PC-3 (cell line): ENCODE measurements at regions not wholly inside any gene's neighbourhood (a gene's known extent, or its start where the extent isn't known, plus 50 kb on each side); places are given as distances from the start of the nearest gene placed in this dataset.
"Not testable (repeated sequence)": the region's sequence is repeated elsewhere in the genome, so short reads cannot be mapped to it uniquely, and the experiment has no call there.

Experiments
- ATAC-seq: fragments of 200-7000 bp; cut with Tn5 transposase; 2 replicates; pipeline ENCODE4 v1.9.1; 2020; ENCODE audit warnings: mild to moderate bottlenecking, moderate library complexity
- BruUV-seq: library from RNA; stranded (reverse); fragments of 400-500 nt; replicated peaks from 2 replicates; lab custom pipeline; 2021; lab: Mats Ljungman, UMichigan
- CTCF ChIA-PET: fragments of 300-600 bp; sonication (Branson Sonifier 250); formaldehyde crosslinking; loops from one replicate; lab custom pipeline; 2022; ENCODE audit warnings: antibody characterized with exemption; lab: Charles Lee
- POLR2A ChIA-PET: fragments of 300-600 bp; sonication (Branson Sonifier 250); formaldehyde crosslinking; loops from one replicate; lab custom pipeline; 2022; ENCODE audit warnings: antibody characterized with exemption; ENCODE audit not compliant: unreplicated experiment; lab: Charles Lee
- DNase-seq: peaks from one replicate; pipeline ENCODE4 v3.0.0-alpha.2; 2015
- H2AFZ ChIP-seq: fragments of 300-600 bp; sonication (generic); 2 replicates; pipeline ENCODE4 v1.6.0; 2016; ENCODE audit warnings: antibody characterized with exemption, low read length
- H3F3A ChIP-seq: fragments of 300-600 bp; sonication (generic); one replicate; pipeline ENCODE4 v1.6.0; 2017; ENCODE audit warnings: antibody characterized with exemption, low read length, control low read depth, mild to moderate bottlenecking; ENCODE audit not compliant: unreplicated experiment
- H3K27ac ChIP-seq: fragments of 300-600 bp; sonication (generic); 2 replicates; pipeline ENCODE4 v1.5.1; 2016; ENCODE audit warnings: mild to moderate bottlenecking, low read length
- H3K27me3 ChIP-seq: fragments of 300-600 bp; sonication (generic); 2 replicates; pipeline ENCODE4 v1.6.1; 2016; ENCODE audit warnings: low read length, mixed read lengths
- H3K36me3 ChIP-seq: fragments of 300-600 bp; sonication (generic); 2 replicates; pipeline ENCODE4 v1.6.1; 2016; ENCODE audit warnings: low read depth, mixed run types, low read length, mixed read lengths
- H3K4me1 ChIP-seq: fragments of 300-600 bp; sonication (generic); 2 replicates; pipeline ENCODE4 v1.5.1; 2016; ENCODE audit warnings: low read length; ENCODE audit not compliant: insufficient read depth
- H3K4me2 ChIP-seq: fragments of 300-600 bp; sonication (generic); 2 replicates; pipeline ENCODE4 v1.6.0; 2016; ENCODE audit warnings: low read length
- H3K4me3 ChIP-seq: fragments of 300-600 bp; sonication (generic); 2 replicates; pipeline ENCODE4 v1.5.1; 2016; ENCODE audit warnings: mild to moderate bottlenecking, low read length, mixed read lengths
- H3K79me2 ChIP-seq: fragments of 300-600 bp; sonication (generic); 2 replicates; pipeline ENCODE4 v1.6.1; 2017; ENCODE audit warnings: low read length, mixed read lengths
- H3K9ac ChIP-seq: fragments of 300-600 bp; sonication (generic); 2 replicates; pipeline ENCODE4 v1.6.0; 2016; ENCODE audit warnings: mild to moderate bottlenecking, low read length
- H3K9me2 ChIP-seq: fragments of 300-600 bp; sonication (generic); replicated peaks from 2 replicates; pipeline ENCODE4 v1.6.1; 2016; ENCODE audit warnings: mixed run types, low read length, mixed read lengths
- H3K9me3 ChIP-seq: fragments of 300-600 bp; sonication (generic); 2 replicates; pipeline ENCODE4 v1.6.1; 2016; ENCODE audit warnings: low read length, mixed read lengths
- H4K20me1 ChIP-seq: fragments of 300-600 bp; sonication (generic); 2 replicates; pipeline ENCODE4 v1.6.1; 2016; ENCODE audit warnings: low read length, mixed read lengths
- CTCF ChIP-seq: fragments of 300-600 bp; sonication (generic); conservative IDR thresholded peaks from 2 replicates; pipeline ENCODE4 v1.5.1; 2017; ENCODE audit warnings: antibody characterized with exemption, low read depth, mild to moderate bottlenecking, low read length
- EZH2 ChIP-seq: fragments of 300-600 bp; sonication (generic); IDR thresholded peaks from one replicate; pipeline ENCODE4 v1.6.1; 2017; ENCODE audit warnings: antibody characterized with exemption, mild to moderate bottlenecking, low read length; ENCODE audit not compliant: unreplicated experiment
- EZH2phosphoT487 ChIP-seq: fragments of 300-600 bp; sonication (generic); IDR thresholded peaks from 2 replicates; pipeline ENCODE4 v1.6.1; 2018; ENCODE audit warnings: mild to moderate bottlenecking, antibody characterized with exemption, low read length, borderline replicate concordance
- intact Hi-C: fragments of 100-400 bp; cut with micrococcal nuclease; formaldehyde crosslinking; loops from 2 replicates; pipeline ENCODE4 v1.9.0; 2023

- Histone ChIP-seq H3K27ac (no peak overlapping the region; the same call in 1 of the 2 replicates), H3K36me3 (no peaks in the 10 kb centered on the region), H4K20me1 (no peaks in the 10 kb centered on the region), H3K9ac (no peak overlapping the region), H3K79me2 (no peaks in the 10 kb centered on the region), H3K9me2 (no peaks in the 10 kb centered on the region), H2AFZ (peak overlapping the region; percentile 46), H3K27me3 (no peaks in the 10 kb centered on the region), H3K9me3 (no peaks in the 10 kb centered on the region), H3K4me3 (no peak overlapping the region), H3K4me1 (peaks cover 27% of the 10 kb centered on the region), H3K4me2 (no peak overlapping the region), H3F3A (no peaks in the 10 kb centered on the region)
- BruUV-seq, result no TSS peak
- ChIA-PET CTCF (no interaction called here), POLR2A (no interaction called here)
- intact Hi-C loops, result no loop called here
- ATAC-seq (peak; percentile 82), DNase-seq (peak; percentile 46)
- TF ChIP-seq EZH2 (no peak), EZH2phosphoT487 (no peak), CTCF (no peak)
Measured at GRCh38 chr11:130535520-130535919, 87.1 kb downstream of the ADAMTS15 start.

- CTCF ChIA-PET, result no interaction called here
- intact Hi-C loops, result no loop called here
- Histone ChIP-seq H3K4me2 (no peak overlapping the region), H3K36me3 (no peaks in the 10 kb centered on the region), H3K9ac (no peak overlapping the region), H3K9me3 (no peaks in the 10 kb centered on the region), H3K4me1 (peaks cover 27% of the 10 kb centered on the region), H3K27me3 (no peaks in the 10 kb centered on the region), H4K20me1 (no peaks in the 10 kb centered on the region), H3K9me2 (no peaks in the 10 kb centered on the region), H3K4me3 (no peak overlapping the region), H3F3A (no peaks in the 10 kb centered on the region), H2AFZ (no peak overlapping the region), H3K79me2 (no peaks in the 10 kb centered on the region), H3K27ac (no peak overlapping the region; the same call in 1 of the 2 replicates)
- no peak; the same call in 1 of the 2 replicates for ATAC-seq
- TF ChIP-seq EZH2 (no peak), CTCF (no peak), EZH2phosphoT487 (no peak)
- POLR2A ChIA-PET, result no interaction called here
- BruUV-seq, result no TSS peak
- peak; percentile 51 for DNase-seq
Measured at GRCh38 chr11:130536106-130537040, 87.9 kb downstream of the ADAMTS15 start.

- peaks cover 27% of the 10 kb centered on the region for H3K4me1 ChIP-seq
- BruUV-seq, POLR2A ChIA-PET: not testable (repeated sequence)
Measured at GRCh38 chr11:130539680-130540079, 91.2 kb downstream of the ADAMTS15 start.

More at GRCh38 chr11:130539680-130540079, 91.2 kb downstream of the ADAMTS15 start:
- H4K20me1 ChIP-seq, H2AFZ ChIP-seq, H3K36me3 ChIP-seq, CTCF ChIA-PET, H3K9me2 ChIP-seq, H3K27me3 ChIP-seq, H3F3A ChIP-seq, intact Hi-C loops, H3K4me3 ChIP-seq, H3K9ac ChIP-seq, H3K27ac ChIP-seq, ATAC-seq, H3K79me2 ChIP-seq, H3K4me2 ChIP-seq, H3K9me3 ChIP-seq: not testable (repeated sequence)
- peak; percentile 14 for DNase-seq
